Retinal pigment epithelial cell (primary cell): ENCODE measurements at regions not wholly inside any gene's neighbourhood (a gene's known extent, or its start where the extent isn't known, plus 50 kb on each side); places are given as distances from the start of the nearest gene placed in this dataset.

ENCODE experiments used
- DNase-seq: peaks from one replicate; pipeline ENCODE4 v3.0.0-alpha.2; 2010; ENCODE audit warnings: low read depth
- H3K4me3 ChIP-seq: 2 replicates; pipeline ENCODE4 v1.5.1; 2011; ENCODE audit warnings: mild to moderate bottlenecking, low read length, control low read depth, moderate library complexity
- CTCF ChIP-seq: conservative IDR thresholded peaks from 2 replicates; pipeline ENCODE4 v1.5.1; 2011; ENCODE audit warnings: low read depth, low read length, control low read depth, inconsistent platforms

DNA sequence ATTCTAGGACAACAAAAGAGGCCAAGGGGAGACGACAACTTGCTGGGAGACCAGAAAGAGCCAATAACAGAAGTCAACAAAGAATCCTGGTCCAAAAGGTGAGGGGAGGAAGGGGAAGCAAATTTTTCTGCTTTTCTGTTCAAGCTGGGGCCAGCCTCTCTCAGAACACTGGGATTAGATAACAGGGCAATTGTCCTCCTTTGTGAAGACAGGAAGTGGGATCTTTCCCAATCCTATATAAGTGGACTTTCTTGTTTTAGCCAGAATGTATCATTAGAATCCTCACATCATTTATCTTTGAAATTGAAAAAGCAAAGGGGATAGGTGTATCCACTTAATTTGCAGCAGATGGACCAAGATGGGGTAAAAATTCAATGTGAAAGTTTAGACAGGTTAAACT is 101.2 kb upstream of the COL21A1 start:
- TF ChIP-seq CTCF: no peak
- DNase-seq: no peak
- no peak overlapping the region for H3K4me3 ChIP-seq

- no peak overlapping the region for H3K4me3 ChIP-seq
- TF ChIP-seq CTCF: no peak
- DNase-seq: no peak
These were observed 100.1 kb upstream of the COL21A1 start for GRCh38 chr6:56347526-56347925.

DNA sequence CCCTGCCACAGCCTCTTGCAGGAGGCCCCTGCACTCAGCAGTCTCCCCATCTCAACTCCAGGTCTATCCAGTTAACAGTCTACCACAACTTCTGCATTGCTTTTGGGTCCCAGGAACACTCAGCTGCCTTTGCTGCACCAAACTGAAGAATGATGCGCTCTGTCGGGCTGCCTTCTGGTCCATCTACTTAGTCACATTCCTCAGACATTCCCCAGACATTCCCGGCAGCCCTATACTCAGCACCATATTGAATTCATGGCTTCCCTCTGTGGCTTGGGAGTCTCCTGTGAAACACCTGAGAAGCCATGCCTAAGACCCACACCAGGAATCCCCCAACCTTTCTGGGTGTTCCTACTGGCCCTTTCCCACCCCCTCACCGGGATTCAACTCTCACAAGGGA is 99.6 kb upstream of the COL21A1 start:
- H3K4me3 ChIP-seq: no peak overlapping the region
- DNase-seq: no peak
- no peak for TF ChIP-seq CTCF

- no peak overlapping the region for H3K4me3 ChIP-seq
- no peak for TF ChIP-seq CTCF
- DNase-seq: no peak
These were observed 98.1 kb upstream of the COL21A1 start for GRCh38 chr6:56345376-56345995.

- no peak for DNase-seq
- no peak overlapping the region for H3K4me3 ChIP-seq
- no peak for TF ChIP-seq CTCF
These were observed 95.9 kb upstream of the COL21A1 start for GRCh38 chr6:56343295-56343694.

- no peak for DNase-seq
- TF ChIP-seq CTCF: no peak
- H3K4me3 ChIP-seq: no peak overlapping the region
These were observed 92.1 kb upstream of the COL21A1 start for GRCh38 chr6:56339524-56339923.

DNA sequence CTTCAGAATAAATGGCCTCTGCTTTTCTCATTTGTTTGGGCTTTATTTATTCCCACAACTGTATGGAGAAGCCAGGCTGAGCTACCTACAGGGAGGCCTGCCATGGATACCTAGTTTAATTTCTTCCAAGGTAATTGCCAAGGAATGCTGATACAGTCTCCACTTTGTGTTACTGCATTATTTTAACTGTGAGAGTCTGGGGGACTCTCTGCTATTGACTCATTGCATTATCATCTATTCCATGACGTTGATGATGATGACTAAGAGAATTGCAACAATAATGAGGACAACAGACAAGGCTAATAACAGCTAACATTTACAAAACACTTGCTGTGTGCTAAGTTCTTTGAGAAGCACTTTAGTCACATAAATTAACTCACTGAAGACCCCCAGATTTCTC is 88.3 kb upstream of the COL21A1 start:
- H3K4me3 ChIP-seq: no peak overlapping the region
- no peak for TF ChIP-seq CTCF
- peak; percentile 60 for DNase-seq
